ENCODE measurements at regions not wholly inside any gene's neighbourhood (a gene's known extent, or its start where the extent isn't known, plus 50 kb on each side); places are given as distances from the start of the nearest gene placed in this dataset.
"Not testable (repeated sequence)": the region's sequence is repeated elsewhere in the genome, so short reads cannot be mapped to it uniquely, and the experiment has no call there.

- no peak for DNase-seq (ENCODE audit: low read depth)
- TF ChIP-seq CTCF (IDR thresholded peaks at IDR 0.05; ENCODE audit: insufficient read depth, low read depth, low read length, missing control alignments), result no peak
- no peak overlapping the region for H3K4me3 ChIP-seq (ENCODE audit: low read depth, low read length)
These were observed 591.8 kb upstream of the CPEB2 start for GRCh38 chr4:14410516-14410915.

GRCh38 chr4:14415146-14415545, 587.1 kb upstream of the CPEB2 start:
- DNase-seq (ENCODE audit: low read depth), result no peak
- no peak for TF ChIP-seq CTCF (IDR thresholded peaks at IDR 0.05; ENCODE audit: insufficient read depth, low read depth, low read length, missing control alignments)
- no peak overlapping the region for H3K4me3 ChIP-seq (ENCODE audit: low read depth, low read length)

- TF ChIP-seq CTCF (IDR thresholded peaks at IDR 0.05; ENCODE audit: insufficient read depth, low read depth, low read length, missing control alignments), result no peak
These were observed 582.8 kb upstream of the CPEB2 start for GRCh38 chr4:14419516-14419915.

GRCh38 chr4:14426297-14426696, 576.0 kb upstream of the CPEB2 start:
- not testable (repeated sequence) for H3K4me3 ChIP-seq (ENCODE audit: low read depth, low read length); DNase-seq (ENCODE audit: low read depth)

More at GRCh38 chr4:14419516-14419915, 582.8 kb upstream of the CPEB2 start:
- DNase-seq (ENCODE audit: low read depth), result no peak
- H3K4me3 ChIP-seq (ENCODE audit: low read depth, low read length), result no peak overlapping the region

- no peak for TF ChIP-seq CTCF (IDR thresholded peaks at IDR 0.05; ENCODE audit: insufficient read depth, low read depth, low read length, missing control alignments)
- DNase-seq (ENCODE audit: low read depth), result no peak
- no peak overlapping the region for H3K4me3 ChIP-seq (ENCODE audit: low read depth, low read length)
These were observed 574.2 kb upstream of the CPEB2 start for GRCh38 chr4:14428125-14428524.

GRCh38 chr4:14431155-14432134, 570.8 kb upstream of the CPEB2 start:
- DNase-seq (ENCODE audit: low read depth), result peak; percentile 3
- TF ChIP-seq CTCF (IDR thresholded peaks at IDR 0.05; ENCODE audit: insufficient read depth, low read depth, low read length, missing control alignments), result no peak
- H3K4me3 ChIP-seq (ENCODE audit: low read depth, low read length), result no peak overlapping the region

- no peak for TF ChIP-seq CTCF (IDR thresholded peaks at IDR 0.05; ENCODE audit: insufficient read depth, low read depth, low read length, missing control alignments)
- DNase-seq (ENCODE audit: low read depth), result no peak
- no peak overlapping the region for H3K4me3 ChIP-seq (ENCODE audit: low read depth, low read length)
These were observed 567.8 kb upstream of the CPEB2 start for GRCh38 chr4:14434483-14434882.

Data from GM12865 (cell line).